Endodermal cell (in vitro differentiated cells): ENCODE measurements at regions not wholly inside any gene's neighbourhood (a gene's known extent, or its start where the extent isn't known, plus 50 kb on each side); places are given as distances from the start of the nearest gene placed in this dataset.

ENCODE experiments used
- DNase-seq: peaks from one replicate; pipeline ENCODE4 v3.0.0-alpha.2; 2017
- H3K27ac ChIP-seq: 2 replicates; pipeline ENCODE4 v1.5.1; 2013; ENCODE audit warnings: mild to moderate bottlenecking, low read depth, low read length, moderate library complexity
- H3K27me3 ChIP-seq: 2 replicates; pipeline ENCODE4 v1.6.1; 2013; ENCODE audit warnings: mild to moderate bottlenecking, low read length, moderate library complexity; ENCODE audit not compliant: insufficient read depth, control insufficient read depth, poor library complexity, severe bottlenecking
- H3K36me3 ChIP-seq: 2 replicates; pipeline ENCODE4 v1.7.0; 2013; ENCODE audit warnings: mild to moderate bottlenecking, low read length, moderate library complexity; ENCODE audit not compliant: control insufficient read depth, insufficient read depth
- H3K4me1 ChIP-seq: one replicate; pipeline ENCODE4 v1.7.0; 2013; ENCODE audit warnings: low read length; ENCODE audit not compliant: control insufficient read depth, insufficient read depth
- H3K4me3 ChIP-seq: 2 replicates; pipeline ENCODE4 v1.5.1; 2013; ENCODE audit warnings: mild to moderate bottlenecking, low read length, moderate library complexity
- H3K9ac ChIP-seq: 2 replicates; pipeline ENCODE4 v1.6.1; 2013; ENCODE audit warnings: mild to moderate bottlenecking, low read length, moderate library complexity; ENCODE audit not compliant: poor library complexity, severe bottlenecking; ENCODE audit errors: extremely low read depth
- H3K9me3 ChIP-seq: 2 replicates; pipeline ENCODE4 v1.6.1; 2013; ENCODE audit warnings: mild to moderate bottlenecking, low read length, moderate library complexity; ENCODE audit not compliant: control insufficient read depth
- H3K27ac Mint-ChIP-seq: 2 replicates; pipeline ENCODE4 v1.8.0; 2020; ENCODE audit warnings: mixed read lengths
- H3K27me3 Mint-ChIP-seq: 2 replicates; pipeline ENCODE4 v1.8.0; 2021; ENCODE audit warnings: mild to moderate bottlenecking, mixed read lengths; ENCODE audit not compliant: insufficient read depth
- H3K36me3 Mint-ChIP-seq: 2 replicates; pipeline ENCODE4 v1.8.0; 2020; ENCODE audit warnings: low read depth, mixed read lengths
- H3K4me1 Mint-ChIP-seq: 2 replicates; pipeline ENCODE4 v1.8.0; 2020; ENCODE audit warnings: mixed read lengths
- H3K4me3 Mint-ChIP-seq: 2 replicates; pipeline ENCODE4 v1.8.0; 2020; ENCODE audit warnings: mild to moderate bottlenecking, moderate library complexity, mixed read lengths
- H3K9me3 Mint-ChIP-seq: 2 replicates; pipeline ENCODE4 v1.8.0; 2020; ENCODE audit warnings: mild to moderate bottlenecking, mixed read lengths
- WGBS, 2 experiments: methylation state at CpG; one replicate each; pipeline versions ENCODE4 v1.1.5 to v1.1.7; 2013; ENCODE audit warnings: missing lambda C conversion rate in 2 of 2, mixed read lengths in 1 of 2; ENCODE audit not compliant: insufficient coverage in 1 of 2, insufficient read length in 1 of 2; 5-methylcytosine and 5-hydroxymethylcytosine counted together
- TF ChIP-seq, protein P1 (sequence below): fragments of 200-600 bp; sonication (generic); conservative IDR thresholded peaks from 2 replicates; pipeline ENCODE4 v1.5.0; 2021; ENCODE audit warnings: antibody characterized with exemption, mild to moderate bottlenecking

GRCh38 chr13:84934911-84935310 lies 864.3 kb downstream of the SLITRK6 start:
- H3K4me3 ChIP-seq = no peak overlapping the region
- no peak for DNase-seq
- no peaks in the 10 kb centered on the region for H3K27me3 Mint-ChIP-seq
- H3K36me3 Mint-ChIP-seq = no peaks in the 10 kb centered on the region
- no peaks in the 10 kb centered on the region for H3K9me3 Mint-ChIP-seq
- TF ChIP-seq, protein P1, sequence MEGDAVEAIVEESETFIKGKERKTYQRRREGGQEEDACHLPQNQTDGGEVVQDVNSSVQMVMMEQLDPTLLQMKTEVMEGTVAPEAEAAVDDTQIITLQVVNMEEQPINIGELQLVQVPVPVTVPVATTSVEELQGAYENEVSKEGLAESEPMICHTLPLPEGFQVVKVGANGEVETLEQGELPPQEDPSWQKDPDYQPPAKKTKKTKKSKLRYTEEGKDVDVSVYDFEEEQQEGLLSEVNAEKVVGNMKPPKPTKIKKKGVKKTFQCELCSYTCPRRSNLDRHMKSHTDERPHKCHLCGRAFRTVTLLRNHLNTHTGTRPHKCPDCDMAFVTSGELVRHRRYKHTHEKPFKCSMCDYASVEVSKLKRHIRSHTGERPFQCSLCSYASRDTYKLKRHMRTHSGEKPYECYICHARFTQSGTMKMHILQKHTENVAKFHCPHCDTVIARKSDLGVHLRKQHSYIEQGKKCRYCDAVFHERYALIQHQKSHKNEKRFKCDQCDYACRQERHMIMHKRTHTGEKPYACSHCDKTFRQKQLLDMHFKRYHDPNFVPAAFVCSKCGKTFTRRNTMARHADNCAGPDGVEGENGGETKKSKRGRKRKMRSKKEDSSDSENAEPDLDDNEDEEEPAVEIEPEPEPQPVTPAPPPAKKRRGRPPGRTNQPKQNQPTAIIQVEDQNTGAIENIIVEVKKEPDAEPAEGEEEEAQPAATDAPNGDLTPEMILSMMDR = no peak
- H3K27ac ChIP-seq = no peak overlapping the region
- no peaks in the 10 kb centered on the region for H3K36me3 ChIP-seq
- no peak overlapping the region for H3K9ac ChIP-seq
- H3K4me1 ChIP-seq = no peaks in the 10 kb centered on the region
- no peaks in the 10 kb centered on the region for H3K4me1 Mint-ChIP-seq
- H3K9me3 ChIP-seq = no peaks in the 10 kb centered on the region
- no peak overlapping the region for H3K27ac Mint-ChIP-seq
- no peaks in the 10 kb centered on the region for H3K27me3 ChIP-seq
- WGBS, 2 experiments = 94 to 96% methylated on average over 3 to 4 of the region's 4 CpGs
- H3K4me3 Mint-ChIP-seq = no peak overlapping the region

- WGBS, 2 experiments = 44 to 52% methylated on average over 1 of the region's 1 CpG
- Histone ChIP-seq H3K27ac (no peak overlapping the region), H3K27me3 (no peaks in the 10 kb centered on the region), H3K36me3 (no peaks in the 10 kb centered on the region), H3K9me3 (no peaks in the 10 kb centered on the region), H3K4me1 (no peaks in the 10 kb centered on the region), H3K4me3 (no peak overlapping the region), H3K9ac (no peak overlapping the region)
- no peak overlapping the region for H3K27ac Mint-ChIP-seq
- H3K9me3 Mint-ChIP-seq = no peaks in the 10 kb centered on the region
- DNase-seq = no peak
- TF ChIP-seq, protein P1 = no peak
- no peaks in the 10 kb centered on the region for H3K4me1 Mint-ChIP-seq
- no peaks in the 10 kb centered on the region for H3K27me3 Mint-ChIP-seq
- H3K4me3 Mint-ChIP-seq = no peak overlapping the region
- no peaks in the 10 kb centered on the region for H3K36me3 Mint-ChIP-seq
These were observed 865.4 kb downstream of the SLITRK6 start for GRCh38 chr13:84933797-84934196.

DNA sequence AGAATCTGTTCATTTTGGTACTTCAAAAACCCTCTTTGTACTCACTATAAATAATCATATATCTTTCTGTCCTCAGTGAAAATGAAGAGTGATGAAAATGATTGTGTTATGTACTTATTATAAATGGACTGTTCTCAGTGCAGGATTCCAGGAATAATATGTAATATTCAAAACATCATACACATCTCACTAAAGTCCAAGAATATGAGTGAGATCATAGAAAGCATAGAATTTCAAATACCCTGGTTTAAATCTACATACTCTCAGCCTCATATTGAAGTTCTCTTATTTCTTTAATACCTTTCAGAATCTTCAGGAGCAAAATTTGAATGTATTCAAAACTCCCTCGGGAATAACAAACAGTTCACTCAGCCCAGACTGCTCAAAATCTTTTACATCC lies 868.0 kb downstream of the SLITRK6 start:
- H3K4me3 ChIP-seq = no peak overlapping the region
- no peaks in the 10 kb centered on the region for H3K36me3 ChIP-seq
- H3K9ac ChIP-seq = no peak overlapping the region
- H3K36me3 Mint-ChIP-seq = no peaks in the 10 kb centered on the region
- H3K27ac Mint-ChIP-seq = no peak overlapping the region
- H3K4me3 Mint-ChIP-seq = no peak overlapping the region
- 81 to 82% methylated on average over 1 of the region's 1 CpG for WGBS, 2 experiments
- DNase-seq = no peak
- TF ChIP-seq, protein P1 = no peak
- no peaks in the 10 kb centered on the region for H3K9me3 Mint-ChIP-seq
- H3K9me3 ChIP-seq = no peaks in the 10 kb centered on the region
- H3K27me3 Mint-ChIP-seq = no peaks in the 10 kb centered on the region
- H3K27me3 ChIP-seq = no peaks in the 10 kb centered on the region
- H3K4me1 ChIP-seq = no peaks in the 10 kb centered on the region
- H3K27ac ChIP-seq = no peak overlapping the region
- H3K4me1 Mint-ChIP-seq = no peaks in the 10 kb centered on the region
